Progenitor cell of endocrine pancreas (in vitro differentiated cells): ENCODE measurements at regions not wholly inside any gene's neighbourhood (a gene's known extent, or its start where the extent isn't known, plus 50 kb on each side); places are given as distances from the start of the nearest gene placed in this dataset.

Experiments
- DNase-seq: peaks from one replicate; pipeline ENCODE4 v3.0.0; 2021; ENCODE audit warnings: low spot score; ENCODE audit not compliant: unreplicated experiment
- H3K27ac Mint-ChIP-seq: 2 replicates; pipeline ENCODE4 v1.8.0; 2021; ENCODE audit warnings: mild to moderate bottlenecking, moderate library complexity, mixed read lengths
- H3K27me3 Mint-ChIP-seq: 2 replicates; pipeline ENCODE4 v1.8.0; 2021; ENCODE audit warnings: mixed read lengths
- H3K36me3 Mint-ChIP-seq: 2 replicates; pipeline ENCODE4 v1.8.0; 2022; ENCODE audit warnings: mixed read lengths; ENCODE audit not compliant: insufficient read depth
- H3K4me1 Mint-ChIP-seq: 2 replicates; pipeline ENCODE4 v1.8.0; 2021; ENCODE audit warnings: low read depth, mixed read lengths
- H3K4me3 Mint-ChIP-seq: 2 replicates; pipeline ENCODE4 v1.8.0; 2021; ENCODE audit warnings: low read depth, mild to moderate bottlenecking, moderate library complexity, mixed read lengths
- H3K9me3 Mint-ChIP-seq: 2 replicates; pipeline ENCODE4 v1.8.0; 2021; ENCODE audit warnings: low read depth, mixed read lengths
- CTCF ChIP-seq: fragments of 200-600 bp; sonication (generic); IDR thresholded peaks from one replicate; pipeline ENCODE4 v1.5.0; 2021; ENCODE audit warnings: antibody characterized with exemption, mild to moderate bottlenecking; ENCODE audit not compliant: unreplicated experiment

GRCh38 chr4:66633477-66633876 is 911.8 kb downstream of the CENPC start:
- no peaks in the 10 kb centered on the region for H3K4me1 Mint-ChIP-seq
- no peak overlapping the region for H3K27ac Mint-ChIP-seq
- H3K4me3 Mint-ChIP-seq = no peak overlapping the region
- H3K9me3 Mint-ChIP-seq = no peaks in the 10 kb centered on the region
- no peaks in the 10 kb centered on the region for H3K27me3 Mint-ChIP-seq
- no peak for DNase-seq
- H3K36me3 Mint-ChIP-seq = no peaks in the 10 kb centered on the region
- no peak for TF ChIP-seq CTCF

- Mint-ChIP-seq H3K27me3 (no peaks in the 10 kb centered on the region), H3K4me1 (no peaks in the 10 kb centered on the region), H3K36me3 (no peaks in the 10 kb centered on the region), H3K27ac (no peak overlapping the region), H3K4me3 (no peak overlapping the region), H3K9me3 (no peaks in the 10 kb centered on the region)
- DNase-seq = no peak
- TF ChIP-seq CTCF = no peak
Observed at GRCh38 chr4:66629927-66630326, 915.4 kb downstream of the CENPC start.

GRCh38 chr4:66628146-66628545 is 917.2 kb downstream of the CENPC start:
- Mint-ChIP-seq H3K9me3 (no peaks in the 10 kb centered on the region), H3K27ac (no peak overlapping the region), H3K4me3 (no peak overlapping the region), H3K27me3 (no peaks in the 10 kb centered on the region), H3K36me3 (no peaks in the 10 kb centered on the region), H3K4me1 (no peaks in the 10 kb centered on the region)
- DNase-seq = no peak
- TF ChIP-seq CTCF = no peak

GRCh38 chr4:66625480-66625879 is 919.8 kb downstream of the CENPC start:
- H3K36me3 Mint-ChIP-seq = no peaks in the 10 kb centered on the region
- no peaks in the 10 kb centered on the region for H3K4me1 Mint-ChIP-seq
- no peak for DNase-seq
- H3K27ac Mint-ChIP-seq = no peak overlapping the region
- no peak overlapping the region for H3K4me3 Mint-ChIP-seq
- no peaks in the 10 kb centered on the region for H3K27me3 Mint-ChIP-seq
- no peak for TF ChIP-seq CTCF
- no peaks in the 10 kb centered on the region for H3K9me3 Mint-ChIP-seq

GRCh38 chr4:66613591-66613990 is 931.7 kb downstream of the CENPC start:
- Mint-ChIP-seq H3K27ac (no peak overlapping the region), H3K4me3 (no peak overlapping the region), H3K36me3 (peaks cover 1% of the 10 kb centered on the region), H3K9me3 (peaks cover 38% of the 10 kb centered on the region), H3K27me3 (no peaks in the 10 kb centered on the region), H3K4me1 (no peaks in the 10 kb centered on the region)
- TF ChIP-seq CTCF = no peak
- DNase-seq = no peak
